ENCODE measurements at regions not wholly inside any gene's neighbourhood (a gene's known extent, or its start where the extent isn't known, plus 50 kb on each side); places are given as distances from the start of the nearest gene placed in this dataset.

- WGBS (ENCODE audit: low lambda C conversion rate): 29% methylated on average over 1 of the region's 1 CpG
- Histone ChIP-seq H4K20me1 (ENCODE audit: insufficient read depth) (no peaks in the 10 kb centered on the region), H3K9me3 (peaks cover 12% of the 10 kb centered on the region; the same call in 1 of the 2 replicates), H3K27me3 (ENCODE audit: insufficient read depth) (no peaks in the 10 kb centered on the region), H3K36me3 (replicated peaks in 1 of 2; ENCODE audit: control insufficient read depth in 1 of 2, insufficient read depth in 2 of 2, low read length in 1 of 2) (no peaks in the 10 kb centered on the region), H3K4me1 (ENCODE audit: control insufficient read depth in 1 of 2, insufficient read depth in 2 of 2, low read depth in 1 of 2, low read length in 1 of 2) (no peaks in the 10 kb centered on the region), H3F3A (replicated peaks; ENCODE audit: insufficient read depth) (no peaks in the 10 kb centered on the region), H3K9me2 (no peaks in the 10 kb centered on the region), H3K9ac (no peak overlapping the region), H3K27ac (ENCODE audit: low read depth in 2 of 2, low read length in 1 of 2) (no peak overlapping the region), H2AFZ (ENCODE audit: low read depth) (no peak overlapping the region), H3K4me3 (ENCODE audit: low read depth in 2 of 2, low read length in 1 of 2) (no peak overlapping the region), H3K79me2 (ENCODE audit: insufficient read depth) (no peaks in the 10 kb centered on the region), H3K4me2 (no peak overlapping the region)
- CTCF ChIA-PET: no interaction called here
- DNase-seq: no peak
- no peak for TF ChIP-seq USF1 (IDR thresholded peaks at IDR 0.05; ENCODE audit: borderline replicate concordance, low read depth)
- no peak for TF ChIP-seq YY1 (IDR thresholded peaks at IDR 0.05; ENCODE audit: low read depth)
- TF ChIP-seq, protein P1, sequence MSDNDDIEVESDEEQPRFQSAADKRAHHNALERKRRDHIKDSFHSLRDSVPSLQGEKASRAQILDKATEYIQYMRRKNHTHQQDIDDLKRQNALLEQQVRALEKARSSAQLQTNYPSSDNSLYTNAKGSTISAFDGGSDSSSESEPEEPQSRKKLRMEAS (IDR thresholded peaks at IDR 0.05; ENCODE audit: low read depth): no peak
- POLR2A ChIA-PET: no interaction called here
Measured at GRCh38 chr4:11730545-11730944, 301.9 kb upstream of the HS3ST1 start.

- no peaks in the 10 kb centered on the region for H3K27me3 ChIP-seq (ENCODE audit: insufficient read depth)
- CTCF ChIA-PET: interaction anchor here (0.7 to 0.8 kb wide), 2 partner anchors 36 to 236 kb away, joined by 3 read pairs; no protein-coding TSS in a partner anchor
- H3K79me2 ChIP-seq (ENCODE audit: insufficient read depth): no peaks in the 10 kb centered on the region
- no peak overlapping the region for H2AFZ ChIP-seq (ENCODE audit: low read depth)
- H3K4me2 ChIP-seq: no peak overlapping the region
- no peaks in the 10 kb centered on the region for H4K20me1 ChIP-seq (ENCODE audit: insufficient read depth)
- no peaks in the 10 kb centered on the region for H3F3A ChIP-seq (replicated peaks; ENCODE audit: insufficient read depth)
- H3K27ac ChIP-seq (ENCODE audit: low read depth in 2 of 2, low read length in 1 of 2): no peak overlapping the region
- H3K36me3 ChIP-seq (replicated peaks in 1 of 2; ENCODE audit: control insufficient read depth in 1 of 2, insufficient read depth in 2 of 2, low read length in 1 of 2): no peaks in the 10 kb centered on the region
- WGBS (ENCODE audit: low lambda C conversion rate): 0% methylated on average over 1 of the region's 1 CpG
- H3K9ac ChIP-seq: no peak overlapping the region
- H3K9me2 ChIP-seq: no peaks in the 10 kb centered on the region
- DNase-seq: no peak
- no peaks in the 10 kb centered on the region for H3K4me1 ChIP-seq (ENCODE audit: control insufficient read depth in 1 of 2, insufficient read depth in 2 of 2, low read depth in 1 of 2, low read length in 1 of 2)
- no peak for TF ChIP-seq FOXM1 (IDR thresholded peaks at IDR 0.05; ENCODE audit: low read depth)
- TF ChIP-seq RXRA (IDR thresholded peaks at IDR 0.05; ENCODE audit: borderline replicate concordance, low read depth): no peak
- POLR2A ChIA-PET: no interaction called here
- H3K9me3 ChIP-seq: peaks cover 12% of the 10 kb centered on the region; the same call in 1 of the 2 replicates
- H3K4me3 ChIP-seq (ENCODE audit: low read depth in 2 of 2, low read length in 1 of 2): no peak overlapping the region
Measured at GRCh38 chr4:11729548-11729947, 300.9 kb upstream of the HS3ST1 start.

GRCh38 chr4:11727903-11728564 lies 299.3 kb upstream of the HS3ST1 start:
- no peaks in the 10 kb centered on the region for H3K9me2 ChIP-seq
- no peak for DNase-seq
- WGBS (ENCODE audit: low lambda C conversion rate): 2% methylated on average over 3 of the region's 3 CpGs
- no peaks in the 10 kb centered on the region for H3K27me3 ChIP-seq (ENCODE audit: insufficient read depth)
- no peak overlapping the region for H2AFZ ChIP-seq (ENCODE audit: low read depth)
- H3K79me2 ChIP-seq (ENCODE audit: insufficient read depth): no peaks in the 10 kb centered on the region
- no peak overlapping the region for H3K27ac ChIP-seq (ENCODE audit: low read depth in 2 of 2, low read length in 1 of 2)
- H3K4me1 ChIP-seq (ENCODE audit: control insufficient read depth in 1 of 2, insufficient read depth in 2 of 2, low read depth in 1 of 2, low read length in 1 of 2): no peaks in the 10 kb centered on the region
- peaks cover 16% of the 10 kb centered on the region; the same call in 1 of the 2 replicates for H3K9me3 ChIP-seq
- no peaks in the 10 kb centered on the region for H4K20me1 ChIP-seq (ENCODE audit: insufficient read depth)
- H3K4me3 ChIP-seq (ENCODE audit: low read depth in 2 of 2, low read length in 1 of 2): no peak overlapping the region
- ChIA-PET CTCF (interaction anchor here (1.1 kb wide), 1 partner anchor 18 kb away, joined by 3 read pairs; no protein-coding TSS in a partner anchor), POLR2A (no interaction called here)
- H3F3A ChIP-seq (replicated peaks; ENCODE audit: insufficient read depth): no peaks in the 10 kb centered on the region
- H3K36me3 ChIP-seq (replicated peaks in 1 of 2; ENCODE audit: control insufficient read depth in 1 of 2, insufficient read depth in 2 of 2, low read length in 1 of 2): no peaks in the 10 kb centered on the region
- H3K4me2 ChIP-seq: no peak overlapping the region
- no peak overlapping the region for H3K9ac ChIP-seq
- TF ChIP-seq FOXM1 (IDR thresholded peaks at IDR 0.05; ENCODE audit: low read depth) (no peak), RAD21 (IDR thresholded peaks at IDR 0.05; ENCODE audit: low read length) (no peak), CHD2 (IDR thresholded peaks at IDR 0.05; ENCODE audit: low read length, partially characterized antibody) (no peak), NFIC (IDR thresholded peaks at IDR 0.05; ENCODE audit: borderline replicate concordance) (no peak), EP300 (IDR thresholded peaks at IDR 0.05; ENCODE audit: borderline replicate concordance in 1 of 2, low read depth in 1 of 2, low read length in 1 of 2) (no peak), GABPA (IDR thresholded peaks at IDR 0.05; ENCODE audit: low read depth) (no peak), USF1 (IDR thresholded peaks at IDR 0.05; ENCODE audit: borderline replicate concordance, low read depth) (no peak), RXRA (IDR thresholded peaks at IDR 0.05; ENCODE audit: borderline replicate concordance, low read depth) (no peak), TCF12 (IDR thresholded peaks at IDR 0.05) (no peak), MEF2A (IDR thresholded peaks at IDR 0.05; ENCODE audit: borderline replicate concordance, low read depth) (no peak), TAF1 (IDR thresholded peaks at IDR 0.05; ENCODE audit: borderline replicate concordance, low read depth, low read length) (no peak), RFX5 (IDR thresholded peaks at IDR 0.05; ENCODE audit: low read length) (no peak), ELF1 (IDR thresholded peaks at IDR 0.05) (no peak), GATA2 (CRISPR knock-in tag; IDR thresholded peaks at IDR 0.05) (no peak)
- TF ChIP-seq, protein P2, sequence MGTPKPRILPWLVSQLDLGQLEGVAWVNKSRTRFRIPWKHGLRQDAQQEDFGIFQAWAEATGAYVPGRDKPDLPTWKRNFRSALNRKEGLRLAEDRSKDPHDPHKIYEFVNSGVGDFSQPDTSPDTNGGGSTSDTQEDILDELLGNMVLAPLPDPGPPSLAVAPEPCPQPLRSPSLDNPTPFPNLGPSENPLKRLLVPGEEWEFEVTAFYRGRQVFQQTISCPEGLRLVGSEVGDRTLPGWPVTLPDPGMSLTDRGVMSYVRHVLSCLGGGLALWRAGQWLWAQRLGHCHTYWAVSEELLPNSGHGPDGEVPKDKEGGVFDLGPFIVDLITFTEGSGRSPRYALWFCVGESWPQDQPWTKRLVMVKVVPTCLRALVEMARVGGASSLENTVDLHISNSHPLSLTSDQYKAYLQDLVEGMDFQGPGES (IDR thresholded peaks at IDR 0.05; ENCODE audit: low read depth, low read length): no peak
- TF ChIP-seq, protein P3, sequence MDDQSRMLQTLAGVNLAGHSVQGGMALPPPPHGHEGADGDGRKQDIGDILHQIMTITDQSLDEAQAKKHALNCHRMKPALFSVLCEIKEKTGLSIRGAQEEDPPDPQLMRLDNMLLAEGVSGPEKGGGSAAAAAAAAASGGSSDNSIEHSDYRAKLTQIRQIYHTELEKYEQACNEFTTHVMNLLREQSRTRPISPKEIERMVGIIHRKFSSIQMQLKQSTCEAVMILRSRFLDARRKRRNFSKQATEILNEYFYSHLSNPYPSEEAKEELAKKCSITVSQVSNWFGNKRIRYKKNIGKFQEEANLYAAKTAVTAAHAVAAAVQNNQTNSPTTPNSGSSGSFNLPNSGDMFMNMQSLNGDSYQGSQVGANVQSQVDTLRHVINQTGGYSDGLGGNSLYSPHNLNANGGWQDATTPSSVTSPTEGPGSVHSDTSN (IDR thresholded peaks at IDR 0.05): no peak
